H1 (cell line): ENCODE measurements at regions not wholly inside any gene's neighbourhood (a gene's known extent, or its start where the extent isn't known, plus 50 kb on each side); places are given as distances from the start of the nearest gene placed in this dataset.

Experiments
- CBX5 ChIP-seq: fragments of 300-800, 300-1000 bp; sonication (generic); IDR thresholded peaks from 2 replicates; pipeline ENCODE4 v1.7.1; 2016; ENCODE audit warnings: antibody characterized with exemption, low read length, low read depth
- CHD1 ChIP-seq: IDR thresholded peaks from 2 replicates; pipeline ENCODE4 v1.6.1; 2012; ENCODE audit warnings: low read depth, low read length, improper control_type of control experiment
- EP300 ChIP-seq, 2 experiments: IDR thresholded peaks; 1 replicate in 1 of 2; 2 replicates in 1 of 2; pipeline ENCODE4 v1.6.1; 2011 to 2012; ENCODE audit warnings: low read depth in 2 of 2, low read length in 2 of 2, mild to moderate bottlenecking in 2 of 2, borderline replicate concordance in 1 of 2, inconsistent platforms in 1 of 2, moderate library complexity in 1 of 2
- EZH2 ChIP-seq: fragments of 200-600 bp; sonication (generic); IDR thresholded peaks from 2 replicates; pipeline ENCODE4 v1.7.1; 2012; ENCODE audit warnings: low read depth, mild to moderate bottlenecking, moderate library complexity, low read length, inconsistent platforms; ENCODE audit not compliant: severe bottlenecking
- JUND ChIP-seq: IDR thresholded peaks from 2 replicates; pipeline ENCODE4 v1.6.1; 2011; ENCODE audit warnings: mild to moderate bottlenecking, improper control_type of control experiment, low read length
- POLR2A ChIP-seq, 2 experiments: IDR thresholded peaks; 1 replicate in 1 of 2; 2 replicates in 1 of 2; pipeline ENCODE4 v1.6.1; 2011; ENCODE audit warnings: low read depth in 2 of 2, low read length in 2 of 2, mild to moderate bottlenecking in 2 of 2; ENCODE audit errors: control extremely low read depth in 1 of 2
- SIN3A ChIP-seq, 2 experiments: IDR thresholded peaks in 1 of 2; conservative IDR thresholded peaks in 1 of 2; 2 replicates each; pipeline ENCODE4 v1.6.1; 2011 to 2012; ENCODE audit warnings: low read length in 2 of 2, improper control_type of control experiment in 1 of 2, low read depth in 1 of 2, mild to moderate bottlenecking in 1 of 2
- YY1 ChIP-seq: IDR thresholded peaks from 2 replicates; pipeline ENCODE4 v1.6.1; 2011; ENCODE audit warnings: low read depth, mild to moderate bottlenecking, low read length
- TF ChIP-seq, protein P1 (sequence below), 3 experiments: IDR thresholded peaks; 1 replicate in 2 of 3; 2 replicates in 1 of 3; pipeline versions ENCODE4 v1.5.1 to v1.6.1; 2011; ENCODE audit warnings: low read length in 3 of 3, mild to moderate bottlenecking in 3 of 3, inconsistent platforms in 2 of 3, low read depth in 1 of 3, moderate library complexity in 1 of 3; ENCODE audit not compliant: insufficient read depth in 1 of 3; ENCODE audit errors: control extremely low read depth in 1 of 3
- TF ChIP-seq, protein P2 (sequence below): IDR thresholded peaks from 2 replicates; pipeline ENCODE4 v1.6.1; 2012; ENCODE audit warnings: inconsistent platforms
- TF ChIP-seq, protein P3 (sequence below): IDR thresholded peaks from 2 replicates; pipeline ENCODE4 v1.6.1; 2011; ENCODE audit warnings: low read depth, mild to moderate bottlenecking, low read length; ENCODE audit not compliant: insufficient read depth
- TF ChIP-seq, protein P4 (sequence below): IDR thresholded peaks from 2 replicates; pipeline ENCODE4 v1.6.1; 2012; ENCODE audit warnings: inconsistent platforms

DNA sequence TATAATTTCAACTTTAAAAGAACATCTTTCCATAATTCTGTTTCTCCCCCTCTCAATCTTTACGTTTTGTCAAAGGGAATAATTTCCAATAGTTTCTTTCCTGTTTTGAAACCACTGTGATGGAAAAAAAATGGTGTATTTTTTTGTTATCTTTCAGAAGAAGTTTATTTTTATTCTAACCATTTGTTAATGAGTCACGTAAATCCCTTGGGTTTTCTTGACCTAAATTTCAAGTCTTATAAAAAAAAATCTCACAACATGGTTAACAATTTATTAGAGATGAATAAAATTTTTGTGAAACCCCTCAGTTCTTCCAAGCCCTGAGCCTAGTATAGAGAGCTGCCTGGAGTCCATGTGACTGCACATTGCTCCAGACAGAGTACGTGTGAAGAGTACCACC, 106.1 kb upstream of the FBXL17 start:
- TF ChIP-seq, protein P1, sequence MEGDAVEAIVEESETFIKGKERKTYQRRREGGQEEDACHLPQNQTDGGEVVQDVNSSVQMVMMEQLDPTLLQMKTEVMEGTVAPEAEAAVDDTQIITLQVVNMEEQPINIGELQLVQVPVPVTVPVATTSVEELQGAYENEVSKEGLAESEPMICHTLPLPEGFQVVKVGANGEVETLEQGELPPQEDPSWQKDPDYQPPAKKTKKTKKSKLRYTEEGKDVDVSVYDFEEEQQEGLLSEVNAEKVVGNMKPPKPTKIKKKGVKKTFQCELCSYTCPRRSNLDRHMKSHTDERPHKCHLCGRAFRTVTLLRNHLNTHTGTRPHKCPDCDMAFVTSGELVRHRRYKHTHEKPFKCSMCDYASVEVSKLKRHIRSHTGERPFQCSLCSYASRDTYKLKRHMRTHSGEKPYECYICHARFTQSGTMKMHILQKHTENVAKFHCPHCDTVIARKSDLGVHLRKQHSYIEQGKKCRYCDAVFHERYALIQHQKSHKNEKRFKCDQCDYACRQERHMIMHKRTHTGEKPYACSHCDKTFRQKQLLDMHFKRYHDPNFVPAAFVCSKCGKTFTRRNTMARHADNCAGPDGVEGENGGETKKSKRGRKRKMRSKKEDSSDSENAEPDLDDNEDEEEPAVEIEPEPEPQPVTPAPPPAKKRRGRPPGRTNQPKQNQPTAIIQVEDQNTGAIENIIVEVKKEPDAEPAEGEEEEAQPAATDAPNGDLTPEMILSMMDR (IDR thresholded peaks at IDR 0.05; ENCODE audit: control extremely low read depth in 1 of 3, insufficient read depth in 1 of 3, low read depth in 1 of 3, low read length in 3 of 3), result no peak
- TF ChIP-seq POLR2A (IDR thresholded peaks at IDR 0.05; ENCODE audit: control extremely low read depth in 1 of 2, low read depth in 2 of 2, low read length in 2 of 2), result no peak
- TF ChIP-seq SIN3A (conservative IDR thresholded peaks at IDR 0.05 in 1 of 2, IDR thresholded peaks at IDR 0.05 in 1 of 2; ENCODE audit: low read depth in 1 of 2, low read length in 2 of 2), result no peak
- TF ChIP-seq EZH2, result no peak
- TF ChIP-seq, protein P2, sequence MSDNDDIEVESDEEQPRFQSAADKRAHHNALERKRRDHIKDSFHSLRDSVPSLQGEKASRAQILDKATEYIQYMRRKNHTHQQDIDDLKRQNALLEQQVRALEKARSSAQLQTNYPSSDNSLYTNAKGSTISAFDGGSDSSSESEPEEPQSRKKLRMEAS, result no peak
- no peak for TF ChIP-seq JUND
- TF ChIP-seq, protein P3, sequence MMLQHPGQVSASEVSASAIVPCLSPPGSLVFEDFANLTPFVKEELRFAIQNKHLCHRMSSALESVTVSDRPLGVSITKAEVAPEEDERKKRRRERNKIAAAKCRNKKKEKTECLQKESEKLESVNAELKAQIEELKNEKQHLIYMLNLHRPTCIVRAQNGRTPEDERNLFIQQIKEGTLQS, result no peak
- no peak for TF ChIP-seq CHD1
- no peak for TF ChIP-seq YY1
- no peak for TF ChIP-seq EP300 (IDR thresholded peaks at IDR 0.05; ENCODE audit: borderline replicate concordance in 1 of 2, low read depth in 2 of 2, low read length in 2 of 2)
- TF ChIP-seq, protein P4, sequence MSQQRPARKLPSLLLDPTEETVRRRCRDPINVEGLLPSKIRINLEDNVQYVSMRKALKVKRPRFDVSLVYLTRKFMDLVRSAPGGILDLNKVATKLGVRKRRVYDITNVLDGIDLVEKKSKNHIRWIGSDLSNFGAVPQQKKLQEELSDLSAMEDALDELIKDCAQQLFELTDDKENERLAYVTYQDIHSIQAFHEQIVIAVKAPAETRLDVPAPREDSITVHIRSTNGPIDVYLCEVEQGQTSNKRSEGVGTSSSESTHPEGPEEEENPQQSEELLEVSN, result no peak
- no peak for TF ChIP-seq CBX5
